Lung (tissue), 11 donors: ENCODE measurements at regions not wholly inside any gene's neighbourhood (a gene's known extent, or its start where the extent isn't known, plus 50 kb on each side); places are given as distances from the start of the nearest gene placed in this dataset.
"Not testable (repeated sequence)": the region's sequence is repeated elsewhere in the genome, so short reads cannot be mapped to it uniquely, and the experiment has no call there.

ENCODE experiments used
- ATAC-seq: fragments of 200-7000 bp; cut with Tn5 transposase; one replicate; pipeline ENCODE4 v1.9.1; 2020; ENCODE audit warnings: moderate number of reproducible peaks; ENCODE audit not compliant: insufficient read depth, low FRiP score
- DNase-seq, 3 donors: peaks; one replicate each; pipeline ENCODE4 v3.0.0-alpha.2; 2013 to 2017
- H3K27ac ChIP-seq, 2 donors: one replicate each; pipeline ENCODE4 v1.5.1; 2013; ENCODE audit warnings: mild to moderate bottlenecking in 2 of 2, moderate library complexity in 2 of 2, control low read depth in 1 of 2, inconsistent platforms in 1 of 2, low read depth in 1 of 2, low read length in 1 of 2
- H3K27me3 ChIP-seq, 3 donors: one replicate each; pipeline ENCODE4 v1.5.1; 2013; ENCODE audit warnings: low read length in 2 of 3; ENCODE audit not compliant: control insufficient read depth in 3 of 3, insufficient read depth in 3 of 3
- H3K36me3 ChIP-seq, 4 donors: one replicate each; pipeline ENCODE4 v1.5.1; 2013; ENCODE audit warnings: low read length in 4 of 4, mild to moderate bottlenecking in 1 of 4, moderate library complexity in 1 of 4; ENCODE audit not compliant: control insufficient read depth in 4 of 4, insufficient read depth in 4 of 4
- H3K4me1 ChIP-seq, 5 donors: one replicate each; pipeline ENCODE4 v1.5.1; 2013; ENCODE audit warnings: low read length in 5 of 5, mild to moderate bottlenecking in 2 of 5, moderate library complexity in 1 of 5; ENCODE audit not compliant: control insufficient read depth in 5 of 5, insufficient read depth in 5 of 5
- H3K4me3 ChIP-seq: one replicate; pipeline ENCODE4 v1.5.1; 2013; ENCODE audit warnings: mild to moderate bottlenecking, control low read depth, moderate library complexity
- H3K9ac ChIP-seq, 2 donors: one replicate each; pipeline ENCODE4 v1.5.1; 2013; ENCODE audit warnings: low read length in 2 of 2, control low read depth in 1 of 2; ENCODE audit not compliant: insufficient read depth in 1 of 2
- H3K9me3 ChIP-seq, 4 donors: one replicate each; pipeline ENCODE4 v1.5.1; 2013; ENCODE audit warnings: low read length in 3 of 4, mild to moderate bottlenecking in 1 of 4, moderate library complexity in 1 of 4; ENCODE audit not compliant: control insufficient read depth in 4 of 4, insufficient read depth in 3 of 4
- CTCF ChIP-seq: IDR thresholded peaks from 2 replicates; pipeline ENCODE4 v1.5.1; 2012; ENCODE audit warnings: mild to moderate bottlenecking; ENCODE audit errors: control extremely low read depth, extremely low read depth
- WGBS, 2 donors: extraction: QIAGEN DNeasy Blood & Tissue Kit; methylation state at CpG; one replicate each; pipeline ENCODE4 v1.1.7; 2013; 5-methylcytosine and 5-hydroxymethylcytosine counted together
- donor health status: control.
- donor health status: control.
- donor health status: Bipolar disorder and iron deficiency.
- donor health status: healthy.
- donor health status: DM: yes; HTN: yes; CAD: no.

- DNase-seq, H3K4me3 ChIP-seq, H3K9ac ChIP-seq, H3K36me3 ChIP-seq, H3K27ac ChIP-seq, H3K27me3 ChIP-seq, H3K4me1 ChIP-seq, ATAC-seq, H3K9me3 ChIP-seq: not testable (repeated sequence)
- WGBS, 2 donors: 81 to 89% methylated on average over 5 of the region's 5 CpGs
Observed at GRCh38 chr2:13389172-13389571, 672.4 kb downstream of the TRIB2 start.

- no peak for ATAC-seq
Observed at GRCh38 chr2:13390676-13391075, 673.9 kb downstream of the TRIB2 start.

GRCh38 chr2:13401312-13401711 lies 684.6 kb downstream of the TRIB2 start:
- TF ChIP-seq CTCF: no peak
- DNase-seq: no peak
- Histone ChIP-seq H3K27me3 (no peaks in the 10 kb centered on the region), H3K27ac (no peak overlapping the region), H3K4me3 (no peak overlapping the region), H3K36me3 (no peaks in the 10 kb centered on the region), H3K9me3 (peaks cover 0 to 2% (median 0%) of the 10 kb centered on the region in 4 donors), H3K4me1 (no peaks in the 10 kb centered on the region), H3K9ac (no peak overlapping the region)
- 71 to 79% methylated on average over 2 of the region's 2 CpGs for WGBS, 2 donors
- ATAC-seq: no peak

More at GRCh38 chr2:13390676-13391075, 673.9 kb downstream of the TRIB2 start:
- Histone ChIP-seq H3K9ac (no peak overlapping the region), H3K4me3 (no peak overlapping the region), H3K27ac (no peak overlapping the region), H3K4me1 (no peaks in the 10 kb centered on the region), H3K9me3 (no peaks in the 10 kb centered on the region), H3K36me3 (no peaks in the 10 kb centered on the region), H3K27me3 (no peaks in the 10 kb centered on the region)
- no peak for DNase-seq
- TF ChIP-seq CTCF: no peak

- DNase-seq: peak in 1 of 3 donors; percentile 6
- H3K9me3 ChIP-seq: peaks cover 0 to 2% (median 0%) of the 10 kb centered on the region in 4 donors
- no peak for ATAC-seq
- no peak overlapping the region for H3K27ac ChIP-seq
- H3K36me3 ChIP-seq: no peaks in the 10 kb centered on the region
- no peak overlapping the region for H3K9ac ChIP-seq
- TF ChIP-seq CTCF: no peak
- H3K27me3 ChIP-seq: no peaks in the 10 kb centered on the region
- no peak overlapping the region for H3K4me3 ChIP-seq
- 88 to 94% methylated on average over 1 of the region's 1 CpG for WGBS, 2 donors
- H3K4me1 ChIP-seq: no peaks in the 10 kb centered on the region
Observed at GRCh38 chr2:13413989-13414388, 697.3 kb downstream of the TRIB2 start.
